Mesothelial cell of epicardium (in vitro differentiated cells): ENCODE measurements at regions not wholly inside any gene's neighbourhood (a gene's known extent, or its start where the extent isn't known, plus 50 kb on each side); places are given as distances from the start of the nearest gene placed in this dataset.

Source experiments
- DNase-seq, 2 experiments: peaks; one replicate each; pipeline ENCODE4 v3.0.0; 2021; ENCODE audit warnings: low spot score in 2 of 2; ENCODE audit not compliant: unreplicated experiment in 2 of 2
- H3K27ac Mint-ChIP-seq: 2 replicates; pipeline ENCODE4 v1.8.0; 2021; ENCODE audit warnings: mixed read lengths
- H3K27me3 Mint-ChIP-seq: 2 replicates; pipeline ENCODE4 v1.8.0; 2021; ENCODE audit warnings: low read depth, mixed read lengths
- H3K36me3 Mint-ChIP-seq: 2 replicates; pipeline ENCODE4 v1.8.0; 2021; ENCODE audit warnings: mixed read lengths
- H3K4me1 Mint-ChIP-seq: 2 replicates; pipeline ENCODE4 v1.8.0; 2021; ENCODE audit warnings: mixed read lengths
- H3K4me3 Mint-ChIP-seq: 2 replicates; pipeline ENCODE4 v1.8.0; 2021; ENCODE audit warnings: mild to moderate bottlenecking, moderate library complexity, mixed read lengths
- H3K9me3 Mint-ChIP-seq: 2 replicates; pipeline ENCODE4 v1.8.0; 2021; ENCODE audit warnings: mixed read lengths
- TF ChIP-seq, protein P1 (sequence below): fragments of 200-600 bp; sonication (generic); IDR thresholded peaks from one replicate; pipeline ENCODE4 v1.5.0; 2021; ENCODE audit warnings: antibody characterized with exemption; ENCODE audit not compliant: unreplicated experiment

DNA sequence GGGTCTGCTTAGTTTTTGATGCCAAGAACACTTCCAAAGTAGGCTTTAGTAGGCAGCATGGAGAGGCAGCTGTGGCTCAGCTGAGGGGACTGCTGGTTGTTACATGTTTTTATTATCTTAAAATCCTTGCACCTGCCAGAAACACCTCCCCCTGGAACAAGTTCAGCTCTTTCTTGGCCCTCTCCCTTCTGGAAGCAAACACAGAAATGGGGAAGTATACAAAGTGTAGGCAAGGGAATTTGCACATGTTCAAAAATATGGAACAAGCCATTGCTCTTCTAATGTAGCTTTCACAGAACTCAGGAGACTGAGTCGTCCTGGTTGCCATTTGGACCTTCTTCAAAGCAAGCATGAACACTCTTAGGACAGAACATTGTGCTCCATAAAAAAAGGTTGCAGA is 169.1 kb upstream of the SEMA6D start:
- no peak overlapping the region for H3K27ac Mint-ChIP-seq
- TF ChIP-seq, protein P1, sequence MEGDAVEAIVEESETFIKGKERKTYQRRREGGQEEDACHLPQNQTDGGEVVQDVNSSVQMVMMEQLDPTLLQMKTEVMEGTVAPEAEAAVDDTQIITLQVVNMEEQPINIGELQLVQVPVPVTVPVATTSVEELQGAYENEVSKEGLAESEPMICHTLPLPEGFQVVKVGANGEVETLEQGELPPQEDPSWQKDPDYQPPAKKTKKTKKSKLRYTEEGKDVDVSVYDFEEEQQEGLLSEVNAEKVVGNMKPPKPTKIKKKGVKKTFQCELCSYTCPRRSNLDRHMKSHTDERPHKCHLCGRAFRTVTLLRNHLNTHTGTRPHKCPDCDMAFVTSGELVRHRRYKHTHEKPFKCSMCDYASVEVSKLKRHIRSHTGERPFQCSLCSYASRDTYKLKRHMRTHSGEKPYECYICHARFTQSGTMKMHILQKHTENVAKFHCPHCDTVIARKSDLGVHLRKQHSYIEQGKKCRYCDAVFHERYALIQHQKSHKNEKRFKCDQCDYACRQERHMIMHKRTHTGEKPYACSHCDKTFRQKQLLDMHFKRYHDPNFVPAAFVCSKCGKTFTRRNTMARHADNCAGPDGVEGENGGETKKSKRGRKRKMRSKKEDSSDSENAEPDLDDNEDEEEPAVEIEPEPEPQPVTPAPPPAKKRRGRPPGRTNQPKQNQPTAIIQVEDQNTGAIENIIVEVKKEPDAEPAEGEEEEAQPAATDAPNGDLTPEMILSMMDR: no peak
- no peaks in the 10 kb centered on the region for H3K27me3 Mint-ChIP-seq
- no peak for DNase-seq
- no peak overlapping the region for H3K4me3 Mint-ChIP-seq
- H3K4me1 Mint-ChIP-seq: peaks cover 7% of the 10 kb centered on the region
- H3K36me3 Mint-ChIP-seq: no peaks in the 10 kb centered on the region
- peaks cover 5% of the 10 kb centered on the region for H3K9me3 Mint-ChIP-seq

DNA sequence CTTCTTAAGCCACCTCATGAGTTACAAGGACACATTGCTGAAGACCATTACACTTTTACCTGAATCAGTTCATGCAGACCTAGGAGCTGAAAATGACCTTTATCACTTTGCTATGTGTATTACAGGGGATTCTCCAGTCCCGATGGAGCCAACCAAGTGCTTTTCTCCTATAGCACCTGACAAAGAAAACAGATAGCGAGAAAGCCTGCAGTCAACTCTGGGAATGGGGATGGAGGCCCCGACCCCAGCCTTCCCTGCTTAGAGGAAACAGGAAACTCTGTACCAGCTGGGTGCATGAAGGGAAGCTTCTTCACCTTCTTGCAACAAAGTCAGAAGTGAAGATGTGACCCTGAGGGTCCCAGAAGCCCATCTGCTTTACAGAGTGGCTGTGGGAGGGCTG is 168.3 kb upstream of the SEMA6D start:
- H3K4me1 Mint-ChIP-seq: peaks cover 11% of the 10 kb centered on the region
- H3K27ac Mint-ChIP-seq: no peak overlapping the region
- no peak for DNase-seq
- no peak overlapping the region for H3K4me3 Mint-ChIP-seq
- H3K36me3 Mint-ChIP-seq: no peaks in the 10 kb centered on the region
- H3K9me3 Mint-ChIP-seq: no peaks in the 10 kb centered on the region
- TF ChIP-seq, protein P1: no peak
- no peaks in the 10 kb centered on the region for H3K27me3 Mint-ChIP-seq

DNA sequence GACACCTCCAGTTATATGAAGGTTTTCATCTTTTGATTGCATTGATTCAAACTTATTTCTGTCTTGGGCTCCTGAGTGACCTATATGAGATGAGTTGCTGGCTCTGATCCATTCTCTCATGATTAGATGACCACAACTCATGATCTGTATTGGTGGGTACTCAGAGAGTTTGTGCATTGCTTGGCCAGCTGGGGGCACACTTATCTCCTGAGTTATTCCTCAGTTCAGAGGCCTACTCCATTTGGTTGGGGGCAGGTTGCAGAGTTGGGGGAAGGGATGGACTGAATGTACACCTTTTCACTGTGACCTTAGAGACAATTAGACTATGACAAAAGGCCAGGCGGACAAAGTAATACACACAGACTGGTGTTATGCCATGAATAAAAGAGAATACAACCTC is 166.2 kb upstream of the SEMA6D start:
- no peaks in the 10 kb centered on the region for H3K36me3 Mint-ChIP-seq
- TF ChIP-seq, protein P1: no peak
- no peaks in the 10 kb centered on the region for H3K27me3 Mint-ChIP-seq
- no peak for DNase-seq
- H3K4me1 Mint-ChIP-seq: peaks cover 20% of the 10 kb centered on the region
- no peak overlapping the region for H3K4me3 Mint-ChIP-seq
- no peaks in the 10 kb centered on the region for H3K9me3 Mint-ChIP-seq
- H3K27ac Mint-ChIP-seq: no peak overlapping the region

DNA sequence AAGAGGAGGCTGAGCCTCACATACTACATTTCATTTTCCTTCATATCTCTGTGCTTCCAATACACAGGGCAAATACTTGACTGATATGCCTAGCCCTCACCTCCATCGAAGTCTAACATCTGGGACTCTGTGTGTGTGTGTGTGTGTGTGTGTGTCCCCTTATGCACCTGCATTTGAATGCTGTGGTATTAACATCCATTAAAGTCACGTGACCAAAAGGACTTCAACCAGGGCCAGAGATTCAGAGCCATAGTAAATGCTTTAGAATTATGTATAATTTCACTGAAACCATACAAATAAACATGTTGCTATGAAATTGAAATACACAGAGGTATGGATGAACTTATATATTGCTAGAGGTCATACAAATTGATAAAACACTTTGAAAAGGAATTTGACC is 165.8 kb upstream of the SEMA6D start:
- Mint-ChIP-seq H3K27ac (no peak overlapping the region), H3K4me3 (no peak overlapping the region), H3K27me3 (no peaks in the 10 kb centered on the region), H3K36me3 (no peaks in the 10 kb centered on the region), H3K9me3 (no peaks in the 10 kb centered on the region), H3K4me1 (peaks cover 22% of the 10 kb centered on the region)
- no peak for DNase-seq
- TF ChIP-seq, protein P1: no peak

DNA sequence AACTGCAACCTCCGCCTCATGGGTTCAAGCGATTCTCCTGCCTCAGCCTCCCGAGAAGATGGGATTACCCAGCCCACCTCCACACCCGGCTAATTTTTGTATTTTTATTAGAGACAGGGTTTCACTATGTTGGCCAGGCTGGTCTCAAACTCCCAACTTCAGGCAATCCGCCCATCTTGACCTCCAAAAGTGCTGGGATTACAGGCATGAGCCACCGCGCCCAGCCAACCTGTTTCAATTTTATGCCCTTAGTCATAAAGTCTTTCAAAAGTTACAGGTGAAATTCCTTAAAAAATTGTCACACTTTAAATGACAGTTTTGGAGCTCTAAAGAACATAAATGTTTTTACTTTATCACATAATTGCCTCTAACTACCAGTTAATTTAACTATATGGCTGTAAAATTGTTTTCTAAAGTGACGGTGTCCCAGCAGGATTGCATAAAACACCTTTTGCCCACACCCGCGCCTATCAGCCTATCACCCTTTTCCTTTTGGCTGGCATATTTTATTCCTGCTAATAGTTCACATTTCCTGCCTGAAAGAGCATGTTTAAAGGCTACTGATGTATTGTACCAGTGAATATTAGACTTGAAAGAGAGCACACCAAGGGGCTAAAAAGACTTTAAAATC is 164.2 kb upstream of the SEMA6D start:
- Mint-ChIP-seq H3K4me3 (no peak overlapping the region), H3K27me3 (no peaks in the 10 kb centered on the region), H3K9me3 (no peaks in the 10 kb centered on the region), H3K27ac (no peak overlapping the region), H3K36me3 (no peaks in the 10 kb centered on the region), H3K4me1 (peaks cover 28% of the 10 kb centered on the region)
- DNase-seq: no peak
- TF ChIP-seq, protein P1: no peak

DNA sequence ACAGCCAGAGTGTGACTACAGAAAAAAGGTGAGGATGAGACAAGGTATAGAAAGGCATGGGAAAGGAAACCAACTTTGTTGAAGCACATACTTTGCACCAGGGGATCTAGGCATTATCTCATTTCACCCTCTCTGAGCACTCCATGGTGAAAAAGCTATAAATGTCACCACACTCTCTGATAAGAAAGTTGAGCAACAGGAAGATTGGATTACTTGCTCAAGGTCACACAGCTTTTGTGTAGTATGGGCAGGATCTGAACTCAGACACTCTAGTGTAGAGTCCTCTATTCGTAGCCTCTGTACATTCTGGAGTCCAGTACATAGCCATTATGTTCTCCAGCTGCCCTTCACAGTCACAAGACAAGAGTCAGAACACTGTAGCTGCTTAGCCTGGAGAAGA is 163.4 kb upstream of the SEMA6D start:
- Mint-ChIP-seq H3K4me1 (peaks cover 30% of the 10 kb centered on the region), H3K9me3 (peaks cover 7% of the 10 kb centered on the region), H3K27ac (no peak overlapping the region), H3K36me3 (peaks cover 3% of the 10 kb centered on the region), H3K4me3 (no peak overlapping the region), H3K27me3 (no peaks in the 10 kb centered on the region)
- no peak for DNase-seq
- TF ChIP-seq, protein P1: no peak
